SK-N-SH treated with all-trans-retinoic acid at 6 μM for 48 hours (cell line): ENCODE measurements at regions not wholly inside any gene's neighbourhood (a gene's known extent, or its start where the extent isn't known, plus 50 kb on each side); places are given as distances from the start of the nearest gene placed in this dataset.

ENCODE experiments used
- TCF4 ChIP-seq: fragments of 250-450 bp; sonication (Bioruptor Pico); IDR thresholded peaks from 2 replicates; pipeline ENCODE4 v1.8.0; 2021; ENCODE audit warnings: mild to moderate bottlenecking, moderate library complexity, borderline replicate concordance
- TF ChIP-seq, protein P1 (sequence below): fragments of 250-450 bp; sonication (Bioruptor Pico); IDR thresholded peaks from 2 replicates; pipeline ENCODE4 v1.5.1; 2021; ENCODE audit warnings: mild to moderate bottlenecking, moderate library complexity

DNA sequence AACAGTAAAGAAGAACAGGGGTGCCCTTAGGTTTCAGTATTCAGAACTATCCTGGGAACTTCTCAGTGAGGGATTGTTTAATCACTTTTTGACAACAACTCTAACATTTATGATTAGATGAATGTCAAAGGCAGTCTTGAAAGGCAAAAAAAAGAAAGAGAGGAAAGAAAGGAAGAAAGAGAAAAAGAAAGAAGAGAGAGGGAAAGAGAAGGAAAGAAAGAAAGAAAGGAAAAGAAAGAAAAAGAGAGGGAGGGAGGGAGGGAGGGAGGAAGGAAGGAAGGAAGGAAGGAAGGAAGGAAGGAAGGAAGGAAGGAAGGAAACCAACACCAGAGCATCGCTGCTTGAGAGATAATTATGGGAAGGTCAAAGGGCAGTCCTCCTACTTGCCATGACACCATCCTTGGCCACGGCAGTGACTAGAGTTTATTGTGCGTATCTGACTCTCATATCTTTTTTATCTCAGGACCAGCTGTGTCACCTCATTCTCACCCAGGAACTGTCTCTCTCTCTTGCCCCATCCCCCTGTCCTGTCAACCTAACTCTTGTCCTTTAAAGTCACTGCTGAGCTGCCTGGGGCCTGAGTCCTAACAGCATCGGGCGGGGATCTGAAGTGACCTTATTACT lies 96.8 kb upstream of the ATXN1 start:
- TF ChIP-seq, protein P1, sequence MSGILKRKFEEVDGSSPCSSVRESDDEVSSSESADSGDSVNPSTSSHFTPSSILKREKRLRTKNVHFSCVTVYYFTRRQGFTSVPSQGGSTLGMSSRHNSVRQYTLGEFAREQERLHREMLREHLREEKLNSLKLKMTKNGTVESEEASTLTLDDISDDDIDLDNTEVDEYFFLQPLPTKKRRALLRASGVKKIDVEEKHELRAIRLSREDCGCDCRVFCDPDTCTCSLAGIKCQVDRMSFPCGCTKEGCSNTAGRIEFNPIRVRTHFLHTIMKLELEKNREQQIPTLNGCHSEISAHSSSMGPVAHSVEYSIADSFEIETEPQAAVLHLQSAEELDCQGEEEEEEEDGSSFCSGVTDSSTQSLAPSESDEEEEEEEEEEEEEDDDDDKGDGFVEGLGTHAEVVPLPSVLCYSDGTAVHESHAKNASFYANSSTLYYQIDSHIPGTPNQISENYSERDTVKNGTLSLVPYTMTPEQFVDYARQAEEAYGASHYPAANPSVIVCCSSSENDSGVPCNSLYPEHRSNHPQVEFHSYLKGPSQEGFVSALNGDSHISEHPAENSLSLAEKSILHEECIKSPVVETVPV (CRISPR knock-in tag): no peak
- TF ChIP-seq TCF4 (CRISPR knock-in tag): no peak
